HL-60 (cell line): ENCODE measurements at regions not wholly inside any gene's neighbourhood (a gene's known extent, or its start where the extent isn't known, plus 50 kb on each side); places are given as distances from the start of the nearest gene placed in this dataset.

ENCODE experiments used
- DNase-seq, 2 experiments: peaks; one replicate each; pipeline ENCODE4 v3.0.0-alpha.2; 2010 to 2020; ENCODE audit warnings: low read depth in 1 of 2, low spot score in 1 of 2
- H3K27ac ChIP-seq: fragments of 250-450 bp; sonication (Bioruptor Pico); replicated peaks from 2 replicates; pipeline ENCODE4 v1.5.1; 2020; ENCODE audit warnings: mild to moderate bottlenecking, moderate library complexity
- H3K27me3 ChIP-seq: fragments of 250-450 bp; sonication (Bioruptor Pico); 2 replicates; pipeline ENCODE4 v1.5.1; 2021; ENCODE audit warnings: mild to moderate bottlenecking, moderate library complexity; ENCODE audit not compliant: insufficient read depth, poor library complexity, severe bottlenecking
- H3K4me3 ChIP-seq: replicated peaks from 2 replicates; pipeline ENCODE4 v1.5.1; 2011; ENCODE audit warnings: mild to moderate bottlenecking, control low read depth, low read length; ENCODE audit not compliant: insufficient read depth
- CTCF ChIP-seq: IDR thresholded peaks from one replicate; pipeline ENCODE4 v1.5.1; 2011; ENCODE audit warnings: low read length, control low read depth, inconsistent platforms; ENCODE audit not compliant: insufficient read depth
- GABPA ChIP-seq: IDR thresholded peaks from 2 replicates; pipeline ENCODE4 v1.6.1; 2012; ENCODE audit warnings: low read depth
- POLR2AphosphoS5 ChIP-seq: IDR thresholded peaks from 2 replicates; pipeline ENCODE4 v1.6.1; 2012; ENCODE audit warnings: low read depth
- REST ChIP-seq: IDR thresholded peaks from 2 replicates; pipeline ENCODE4 v1.6.1; 2012; ENCODE audit warnings: low read depth; ENCODE audit not compliant: insufficient replicate concordance
- SPI1 ChIP-seq: IDR thresholded peaks from 2 replicates; pipeline ENCODE4 v1.6.1; 2012; ENCODE audit warnings: low read depth, mild to moderate bottlenecking, borderline replicate concordance

GRCh38 chr12:66976526-66976925 is 292.6 kb upstream of the CAND1 start:
- no peak overlapping the region for H3K4me3 ChIP-seq
- H3K27ac ChIP-seq: no peak overlapping the region
- H3K27me3 ChIP-seq: no peaks in the 10 kb centered on the region
- no peak for TF ChIP-seq CTCF
- no peak for TF ChIP-seq SPI1
- TF ChIP-seq GABPA: no peak
- TF ChIP-seq POLR2AphosphoS5: no peak
- TF ChIP-seq REST: no peak
- DNase-seq: no peak

GRCh38 chr12:66978802-66979201 is 290.4 kb upstream of the CAND1 start:
- TF ChIP-seq SPI1: no peak
- Histone ChIP-seq H3K27me3 (no peaks in the 10 kb centered on the region), H3K4me3 (no peak overlapping the region), H3K27ac (no peak overlapping the region)
- no peak for DNase-seq

- H3K27ac ChIP-seq: no peak overlapping the region
- no peaks in the 10 kb centered on the region for H3K27me3 ChIP-seq
- TF ChIP-seq SPI1 (no peak), POLR2AphosphoS5 (no peak), GABPA (no peak), REST (no peak), CTCF (no peak)
- H3K4me3 ChIP-seq: no peak overlapping the region
- DNase-seq: no peak
Measured at GRCh38 chr12:66979251-66979650, 289.9 kb upstream of the CAND1 start.

- no peak overlapping the region for H3K4me3 ChIP-seq
- no peak for DNase-seq
- no peak overlapping the region for H3K27ac ChIP-seq
- no peak for TF ChIP-seq POLR2AphosphoS5
- TF ChIP-seq SPI1: no peak
- no peak for TF ChIP-seq REST
- no peak for TF ChIP-seq CTCF
- no peak for TF ChIP-seq GABPA
- peaks cover 3% of the 10 kb centered on the region for H3K27me3 ChIP-seq
Measured at GRCh38 chr12:66984077-66984476, 285.1 kb upstream of the CAND1 start.
